Esophagus muscularis mucosa (tissue), 4 donors: ENCODE measurements at regions not wholly inside any gene's neighbourhood (a gene's known extent, or its start where the extent isn't known, plus 50 kb on each side); places are given as distances from the start of the nearest gene placed in this dataset.

Source experiments
- DNase-seq: peaks from one replicate; pipeline ENCODE4 v3.0.0-alpha.2; 2017; ENCODE audit errors: extremely low spot score
- H3K27ac ChIP-seq, 4 donors: fragments of 200-600 bp; sonication (generic); replicated peaks in 1 of 4; 1 replicate in 3 of 4; 2 replicates in 1 of 4; pipeline ENCODE4 v1.5.1; 2016 to 2019; ENCODE audit warnings: mild to moderate bottlenecking in 1 of 4
- H3K27me3 ChIP-seq, 4 donors: fragments of 200-600 bp; sonication (generic); one replicate each; pipeline versions ENCODE4 v1.5.1 to v1.6.0; 2016 to 2019
- H3K36me3 ChIP-seq, 4 donors: fragments of 200-600 bp; sonication (generic); one replicate each; pipeline ENCODE4 v1.5.1; 2016 to 2019
- H3K4me1 ChIP-seq, 4 donors: fragments of 200-600 bp; sonication (generic); one replicate each; pipeline ENCODE4 v1.5.1; 2016 to 2019
- H3K4me3 ChIP-seq, 4 donors: fragments of 200-600 bp; sonication (generic); 1 replicate in 2 of 4; 2 replicates in 2 of 4; pipeline ENCODE4 v1.5.1; 2016 to 2019; ENCODE audit warnings: mild to moderate bottlenecking in 4 of 4, moderate library complexity in 1 of 4
- H3K9me3 ChIP-seq, 4 donors: fragments of 200-600 bp; sonication (generic); 1 replicate in 3 of 4; 2 replicates in 1 of 4; pipeline ENCODE4 v1.5.1; 2016 to 2019
- CTCF ChIP-seq, 3 experiments: fragments of 200-600 bp in 2 of 3; fragments of 450-650 bp in 1 of 3; sonication (generic) in 2 of 3; IDR thresholded peaks; one replicate each; pipeline ENCODE4 v1.5.1; 2017 to 2019; ENCODE audit warnings: antibody characterized with exemption in 3 of 3, mild to moderate bottlenecking in 2 of 3, moderate library complexity in 1 of 3
- EP300 ChIP-seq: sonication (generic); formaldehyde crosslinking; IDR thresholded peaks from one replicate; pipeline ENCODE4 v1.6.1; 2017; ENCODE audit warnings: antibody characterized with exemption
- POLR2A ChIP-seq: fragments of 450-650 bp; IDR thresholded peaks from one replicate; pipeline ENCODE4 v1.6.1; 2017; ENCODE audit warnings: antibody characterized with exemption, moderate library complexity, mild to moderate bottlenecking, low read depth
- POLR2AphosphoS5 ChIP-seq, 2 donors: sonication (generic); formaldehyde crosslinking; IDR thresholded peaks; one replicate each; pipeline ENCODE4 v1.6.1; 2017; ENCODE audit warnings: antibody characterized with exemption in 2 of 2
- WGBS: methylation state at CpG from one replicate; pipeline ENCODE4 v1.1.5; 2018; 5-methylcytosine and 5-hydroxymethylcytosine counted together
- intact Hi-C: fragments of 100-400 bp; cut with DNase I; formaldehyde crosslinking; loops from one replicate; pipeline ENCODE4 v1.15.1; 2023

GRCh38 chr6:98695091-98695801, 139.1 kb upstream of the POU3F2 start:
- Histone ChIP-seq H3K9me3 (no peaks in the 10 kb centered on the region), H3K4me1 (no peaks in the 10 kb centered on the region), H3K27ac (no peak overlapping the region), H3K27me3 (no peaks in the 10 kb centered on the region), H3K36me3 (no peaks in the 10 kb centered on the region), H3K4me3 (no peak overlapping the region)
- TF ChIP-seq CTCF (IDR thresholded peaks at IDR 0.05) (no peak), POLR2AphosphoS5 (IDR thresholded peaks at IDR 0.05) (no peak), EP300 (no peak), POLR2A (no peak)
- 64% methylated on average over 7 of the region's 7 CpGs for WGBS
- intact Hi-C loops: no loop called here
- DNase-seq: peak; percentile 19

GRCh38 chr6:98711380-98711779, 123.0 kb upstream of the POU3F2 start:
- intact Hi-C loops: no loop called here
- Histone ChIP-seq H3K36me3 (no peaks in the 10 kb centered on the region), H3K4me3 (no peak overlapping the region), H3K27ac (no peak overlapping the region), H3K4me1 (no peaks in the 10 kb centered on the region), H3K27me3 (no peaks in the 10 kb centered on the region), H3K9me3 (no peaks in the 10 kb centered on the region)
- peak; percentile 47 for DNase-seq
- no peak for TF ChIP-seq CTCF (IDR thresholded peaks at IDR 0.05)
- TF ChIP-seq POLR2AphosphoS5 (IDR thresholded peaks at IDR 0.05): no peak

- Histone ChIP-seq H3K27me3 (no peaks in the 10 kb centered on the region), H3K36me3 (no peaks in the 10 kb centered on the region), H3K9me3 (no peaks in the 10 kb centered on the region), H3K4me3 (no peak overlapping the region), H3K4me1 (no peaks in the 10 kb centered on the region), H3K27ac (no peak overlapping the region)
- DNase-seq: peak; percentile 88
- TF ChIP-seq EP300 (no peak), POLR2A (no peak), CTCF (IDR thresholded peaks at IDR 0.05) (no peak), POLR2AphosphoS5 (IDR thresholded peaks at IDR 0.05) (no peak)
- WGBS: 6% methylated on average over 7 of the region's 8 CpGs
- intact Hi-C loops: no loop called here
These were observed 118.0 kb upstream of the POU3F2 start for GRCh38 chr6:98716341-98716740.

- Histone ChIP-seq H3K4me3 (no peak overlapping the region), H3K27ac (no peak overlapping the region), H3K27me3 (no peaks in the 10 kb centered on the region), H3K4me1 (no peaks in the 10 kb centered on the region), H3K36me3 (no peaks in the 10 kb centered on the region), H3K9me3 (no peaks in the 10 kb centered on the region)
- DNase-seq: peak; percentile 34
- TF ChIP-seq EP300 (no peak), POLR2A (no peak), CTCF (IDR thresholded peaks at IDR 0.05) (no peak), POLR2AphosphoS5 (IDR thresholded peaks at IDR 0.05) (no peak)
- intact Hi-C loops: no loop called here
- 38% methylated on average over 6 of the region's 6 CpGs for WGBS
These were observed 117.0 kb upstream of the POU3F2 start for GRCh38 chr6:98717322-98717877.

GRCh38 chr6:98717988-98718387, 116.4 kb upstream of the POU3F2 start:
- DNase-seq: no peak
- no peaks in the 10 kb centered on the region for H3K9me3 ChIP-seq
- TF ChIP-seq EP300 (no peak), CTCF (IDR thresholded peaks at IDR 0.05) (no peak), POLR2AphosphoS5 (IDR thresholded peaks at IDR 0.05) (no peak)
- H3K36me3 ChIP-seq: no peaks in the 10 kb centered on the region
- H3K27me3 ChIP-seq: no peaks in the 10 kb centered on the region
- no peak overlapping the region for H3K4me3 ChIP-seq
- 53% methylated on average over 2 of the region's 2 CpGs for WGBS
- intact Hi-C loops: no loop called here
- H3K27ac ChIP-seq: no peak overlapping the region
- H3K4me1 ChIP-seq: no peaks in the 10 kb centered on the region
